IMR-90 (cell line): ENCODE measurements at regions not wholly inside any gene's neighbourhood (a gene's known extent, or its start where the extent isn't known, plus 50 kb on each side); places are given as distances from the start of the nearest gene placed in this dataset.

Experiments
- ATAC-seq: fragments of 200-7000 bp; cut with Tn5 transposase; 2 replicates; pipeline ENCODE4 v1.9.1; 2020; ENCODE audit warnings: low read depth, mild to moderate bottlenecking, moderate library complexity
- BruUV-seq: library from RNA; stranded (reverse); fragments of 400-500 nt; replicated peaks from 2 replicates; lab custom pipeline; 2021; lab: Mats Ljungman, UMichigan
- CTCF ChIA-PET: fragments of 300-600 bp; formaldehyde crosslinking; extraction: SDS; loops from one replicate; lab custom pipeline; 2021; ENCODE audit warnings: antibody characterized with exemption; lab: Yijun Ruan, JAX
- POLR2A ChIA-PET: fragments of 300-600 bp; sonication (Branson Sonifier 250); formaldehyde crosslinking; loops from one replicate; lab custom pipeline; 2022; ENCODE audit warnings: antibody characterized with exemption; ENCODE audit not compliant: unreplicated experiment; lab: Charles Lee
- DNase-seq: peaks from one replicate; pipeline ENCODE4 v3.0.0; 2013
- H2AFZ ChIP-seq: replicated peaks from 2 replicates; pipeline ENCODE3; 2013; ENCODE audit warnings: low read length, mild to moderate bottlenecking; ENCODE audit not compliant: poor library complexity
- H2AK5ac ChIP-seq: 2 replicates; pipeline ENCODE4 v1.6.1; 2013; ENCODE audit warnings: low read depth, low read length, inconsistent platforms
- H2AK9ac ChIP-seq: replicated peaks from 2 replicates; pipeline ENCODE3; 2013; ENCODE audit warnings: mild to moderate bottlenecking, low read depth, low read length, moderate library complexity; ENCODE audit not compliant: poor library complexity
- H2BK120ac ChIP-seq: 2 replicates; pipeline ENCODE4 v1.6.1; 2013; ENCODE audit warnings: low read depth, low read length, inconsistent platforms
- H2BK15ac ChIP-seq: 3 replicates; pipeline ENCODE4 v1.6.1; 2013; ENCODE audit warnings: low read depth, low read length, inconsistent platforms
- H2BK20ac ChIP-seq: 2 replicates; pipeline ENCODE4 v1.6.1; 2013; ENCODE audit warnings: low read depth, mild to moderate bottlenecking, inconsistent platforms, low read length, moderate library complexity
- H2BK5ac ChIP-seq: 2 replicates; pipeline ENCODE4 v1.6.1; 2013; ENCODE audit warnings: mild to moderate bottlenecking, low read depth, low read length, inconsistent platforms; ENCODE audit not compliant: poor library complexity, severe bottlenecking
- H3K14ac ChIP-seq: replicated peaks from 2 replicates; pipeline ENCODE4 v1.6.1; 2013; ENCODE audit warnings: low read depth, low read length, inconsistent platforms
- H3K18ac ChIP-seq: 2 replicates; pipeline ENCODE4 v1.6.1; 2013; ENCODE audit warnings: low read depth, low read length, control low read depth
- H3K23ac ChIP-seq: 2 replicates; pipeline ENCODE4 v1.6.1; 2013; ENCODE audit warnings: low read depth, low read length, inconsistent platforms
- H3K27ac ChIP-seq: 2 replicates; pipeline ENCODE4 v1.5.1; 2013; ENCODE audit warnings: mild to moderate bottlenecking, control low read depth, low read length; ENCODE audit not compliant: insufficient read depth
- H3K27me3 ChIP-seq: 2 replicates; pipeline ENCODE4 v1.6.1; 2013; ENCODE audit warnings: low read length; ENCODE audit not compliant: control insufficient read depth, insufficient read depth
- H3K36me3 ChIP-seq: 2 replicates; pipeline ENCODE4 v1.6.1; 2013; ENCODE audit warnings: low read length, mixed read lengths; ENCODE audit not compliant: control insufficient read depth, insufficient read depth
- H3K4ac ChIP-seq: 2 replicates; pipeline ENCODE4 v1.6.1; 2013; ENCODE audit warnings: low read depth, low read length, inconsistent platforms
- H3K4me1 ChIP-seq: 2 replicates; pipeline ENCODE4 v1.6.1; 2013; ENCODE audit warnings: low read length, mixed read lengths; ENCODE audit not compliant: control insufficient read depth, insufficient read depth
- H3K4me2 ChIP-seq: 2 replicates; pipeline ENCODE4 v1.6.1; 2013; ENCODE audit warnings: low read depth, mild to moderate bottlenecking, control low read depth, low read length, moderate library complexity
- H3K4me3 ChIP-seq: 2 replicates; pipeline ENCODE4 v1.5.1; 2013; ENCODE audit warnings: low read depth, mild to moderate bottlenecking, control low read depth, low read length, moderate library complexity; ENCODE audit not compliant: insufficient read depth
- H3K56ac ChIP-seq: 2 replicates; pipeline ENCODE4 v1.6.1; 2013; ENCODE audit warnings: low read length, inconsistent platforms; ENCODE audit not compliant: insufficient read depth; ENCODE audit errors: extremely low read depth
- H3K79me1 ChIP-seq, 2 experiments: 2 replicates each; pipeline ENCODE4 v1.6.1; 2013; ENCODE audit warnings: low read length in 2 of 2, inconsistent platforms in 1 of 2, low read depth in 1 of 2
- H3K9ac ChIP-seq: 2 replicates; pipeline ENCODE4 v1.6.1; 2013; ENCODE audit warnings: low read depth, low read length, control low read depth
- H3K9me1 ChIP-seq: 2 replicates; pipeline ENCODE4 v1.6.1; 2013; ENCODE audit warnings: low read length, inconsistent platforms; ENCODE audit not compliant: insufficient read depth
- H3K9me3 ChIP-seq: 2 replicates; pipeline ENCODE4 v1.6.1; 2013; ENCODE audit warnings: low read length; ENCODE audit not compliant: control insufficient read depth, insufficient read depth
- H4K20me1 ChIP-seq: 2 replicates; pipeline ENCODE4 v1.6.1; 2013; ENCODE audit warnings: low read length, inconsistent platforms; ENCODE audit not compliant: insufficient read depth
- H4K5ac ChIP-seq: 2 replicates; pipeline ENCODE4 v1.6.1; 2013; ENCODE audit warnings: mild to moderate bottlenecking, low read depth, low read length, control low read depth
- H4K8ac ChIP-seq, 2 experiments: 2 replicates each; pipeline ENCODE4 v1.6.1; 2013; ENCODE audit warnings: low read depth in 2 of 2, low read length in 2 of 2, control low read depth in 1 of 2, inconsistent platforms in 1 of 2
- H4K91ac ChIP-seq: 2 replicates; pipeline ENCODE4 v1.6.1; 2013; ENCODE audit warnings: low read depth, low read length, inconsistent platforms; ENCODE audit not compliant: insufficient read depth
- CHD1 ChIP-seq: IDR thresholded peaks from 2 replicates; pipeline ENCODE4 v1.6.1; 2012; ENCODE audit warnings: low read depth, low read length, improper control_type of control experiment
- MXI1 ChIP-seq: IDR thresholded peaks from 2 replicates; pipeline ENCODE4 v1.6.1; 2012; ENCODE audit warnings: low read depth, mild to moderate bottlenecking, low read length, moderate library complexity, borderline replicate concordance
- NFE2L2 ChIP-seq: fragments of 150-350 bp; IDR thresholded peaks from 2 replicates; pipeline ENCODE4 v1.6.1; 2016; ENCODE audit warnings: low read depth, mild to moderate bottlenecking, low read length
- POLR2A ChIP-seq: IDR thresholded peaks from 2 replicates; pipeline ENCODE4 v1.6.1; 2012; ENCODE audit warnings: mild to moderate bottlenecking, low read depth, low read length
- RAD21 ChIP-seq: IDR thresholded peaks from 2 replicates; pipeline ENCODE4 v1.6.1; 2012; ENCODE audit warnings: low read length, improper control_type of control experiment
- WGBS, 2 experiments: methylation state at CpG; one replicate each; pipeline versions ENCODE4 v1.1.5 to v1.1.7; 2013; ENCODE audit warnings: missing lambda C conversion rate in 2 of 2; ENCODE audit not compliant: insufficient read length in 1 of 2; ENCODE audit errors: extremely low coverage in 2 of 2; 5-methylcytosine and 5-hydroxymethylcytosine counted together
- dilution Hi-C: fragments of 300-500 bp; cut with HindIII; formaldehyde crosslinking; loops from one replicate; pipeline ENCODE4 v1.14.3; 2018; ENCODE audit warnings: low sequenced_read_pairs; ENCODE audit not compliant: unreplicated experiment
- in situ Hi-C: fragments of 300-500 bp; cut with MboI; formaldehyde crosslinking; loops from 3 replicates; pipeline ENCODE4 v1.14.3; 2019; ENCODE audit warnings: low sequenced_read_pairs, inconsistent platforms, mixed read lengths
- intact Hi-C: fragments of 100-400 bp; cut with micrococcal nuclease; formaldehyde crosslinking; loops from 2 replicates; pipeline ENCODE4 v1.10.0; 2022
- TF ChIP-seq, protein P1 (sequence below): fragments of 150-350 bp; IDR thresholded peaks from 2 replicates; pipeline ENCODE4 v1.6.1; 2016; ENCODE audit warnings: low read depth, mild to moderate bottlenecking, low read length, moderate library complexity, borderline replicate concordance

DNA sequence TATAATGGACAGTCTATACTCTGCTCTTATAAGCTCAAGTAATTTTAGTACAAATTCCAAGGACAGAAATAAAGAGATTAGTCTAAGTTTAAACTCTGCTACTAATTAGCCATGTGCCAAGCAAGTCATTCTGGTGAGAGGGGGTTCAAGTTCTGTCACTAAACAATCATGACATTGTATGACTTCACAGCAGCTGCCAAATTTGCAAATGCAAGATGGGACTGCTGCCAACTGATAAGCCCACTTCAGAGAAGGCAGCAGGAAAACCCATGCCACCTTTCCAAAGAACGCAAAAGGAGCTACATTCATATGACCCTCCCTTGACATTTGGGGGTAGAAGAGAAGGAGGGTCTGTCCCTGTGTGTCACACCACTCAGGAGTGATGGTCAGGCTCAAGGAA, 60.7 kb upstream of the RFXAP start:
- in situ Hi-C loops (no loop called here), dilution Hi-C loops (no loop called here), intact Hi-C loops (no loop called here)
- Histone ChIP-seq H3K4me2 (no peak overlapping the region), H3K56ac (no peak overlapping the region), H2BK15ac (no peak overlapping the region), H2AFZ (no peak overlapping the region), H4K91ac (no peak overlapping the region), H3K9ac (no peak overlapping the region), H3K9me3 (no peaks in the 10 kb centered on the region), H3K4me1 (no peaks in the 10 kb centered on the region), H2BK20ac (no peak overlapping the region), H3K23ac (no peak overlapping the region), H3K14ac (no peak overlapping the region), H3K4me3 (no peak overlapping the region), H4K5ac (no peak overlapping the region), H3K4ac (no peak overlapping the region), H4K20me1 (no peaks in the 10 kb centered on the region), H2BK5ac (no peak overlapping the region), H2BK120ac (no peak overlapping the region), H2AK5ac (no peak overlapping the region), H3K27me3 (peaks cover 3% of the 10 kb centered on the region), H3K36me3 (no peaks in the 10 kb centered on the region), H2AK9ac (no peak overlapping the region), H3K27ac (no peak overlapping the region), H3K18ac (no peak overlapping the region), H4K8ac (no peak overlapping the region), H3K9me1 (no peaks in the 10 kb centered on the region), H3K79me1 (no peaks in the 10 kb centered on the region)
- BruUV-seq = no TSS peak
- no CpG with 5 or more reads among the region's 1 CpG for WGBS, 2 experiments
- POLR2A ChIA-PET = no interaction called here
- TF ChIP-seq, protein P1, sequence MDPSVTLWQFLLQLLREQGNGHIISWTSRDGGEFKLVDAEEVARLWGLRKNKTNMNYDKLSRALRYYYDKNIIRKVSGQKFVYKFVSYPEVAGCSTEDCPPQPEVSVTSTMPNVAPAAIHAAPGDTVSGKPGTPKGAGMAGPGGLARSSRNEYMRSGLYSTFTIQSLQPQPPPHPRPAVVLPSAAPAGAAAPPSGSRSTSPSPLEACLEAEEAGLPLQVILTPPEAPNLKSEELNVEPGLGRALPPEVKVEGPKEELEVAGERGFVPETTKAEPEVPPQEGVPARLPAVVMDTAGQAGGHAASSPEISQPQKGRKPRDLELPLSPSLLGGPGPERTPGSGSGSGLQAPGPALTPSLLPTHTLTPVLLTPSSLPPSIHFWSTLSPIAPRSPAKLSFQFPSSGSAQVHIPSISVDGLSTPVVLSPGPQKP = no peak
- no peak for TF ChIP-seq RAD21
- no peak for TF ChIP-seq POLR2A
- TF ChIP-seq MXI1 = no peak
- no peak for TF ChIP-seq NFE2L2
- TF ChIP-seq CHD1 = no peak
- CTCF ChIA-PET = no interaction called here
- no peak for ATAC-seq
- no peak for DNase-seq
